MCF 10A (cell line): ENCODE measurements at regions not wholly inside any gene's neighbourhood (a gene's known extent, or its start where the extent isn't known, plus 50 kb on each side); places are given as distances from the start of the nearest gene placed in this dataset.

Experiments
- BruUV-seq: library from RNA; stranded (reverse); fragments of 400-500 nt; replicated peaks from 2 replicates; lab custom pipeline; 2021; lab: Mats Ljungman, UMichigan
- CTCF ChIA-PET: fragments of 300-600 bp; sonication (Branson Sonifier 250); formaldehyde crosslinking; extraction: SDS; loops from one replicate; lab custom pipeline; 2021; ENCODE audit warnings: antibody characterized with exemption, inconsistent platforms; lab: Yijun Ruan, JAX
- POLR2A ChIA-PET: fragments of 300-600, 350-650 bp; sonication (Branson Sonifier 250); formaldehyde crosslinking; extraction: SDS; loops from one replicate; lab custom pipeline; 2020; ENCODE audit warnings: antibody characterized with exemption, inconsistent platforms; lab: Yijun Ruan, JAX
- DNase-seq: peaks from one replicate; pipeline ENCODE4 v3.0.0-alpha.2; 2018; ENCODE audit not compliant: unreplicated experiment
- H3K27ac Mint-ChIP-seq: one replicate; pipeline ENCODE4 v1.8.0; 2022; ENCODE audit warnings: mild to moderate bottlenecking, low read depth, mixed read lengths; ENCODE audit not compliant: unreplicated experiment
- H3K27me3 Mint-ChIP-seq: one replicate; pipeline ENCODE4 v1.8.0; 2022; ENCODE audit warnings: mixed read lengths; ENCODE audit not compliant: insufficient read depth, unreplicated experiment
- H3K36me3 Mint-ChIP-seq: one replicate; pipeline ENCODE4 v1.8.0; 2022; ENCODE audit warnings: mild to moderate bottlenecking, moderate library complexity, mixed read lengths; ENCODE audit not compliant: insufficient read depth, unreplicated experiment
- H3K4me1 Mint-ChIP-seq: one replicate; pipeline ENCODE4 v1.8.0; 2022; ENCODE audit warnings: mixed read lengths; ENCODE audit not compliant: insufficient read depth, unreplicated experiment
- H3K4me3 Mint-ChIP-seq: one replicate; pipeline ENCODE4 v1.8.0; 2022; ENCODE audit warnings: mild to moderate bottlenecking, moderate library complexity, mixed read lengths; ENCODE audit not compliant: unreplicated experiment
- H3K9me3 Mint-ChIP-seq: one replicate; pipeline ENCODE4 v1.8.0; 2022; ENCODE audit warnings: mixed read lengths; ENCODE audit not compliant: unreplicated experiment
- CTCF ChIP-seq: fragments of 200-600 bp; IDR thresholded peaks from one replicate; pipeline ENCODE4 v1.8.0; 2022; ENCODE audit warnings: antibody characterized with exemption, mild to moderate bottlenecking; ENCODE audit not compliant: unreplicated experiment
- intact Hi-C: fragments of 100-400 bp; cut with micrococcal nuclease; formaldehyde crosslinking; loops from 2 replicates; pipeline ENCODE4 v1.14.1; 2022

DNA sequence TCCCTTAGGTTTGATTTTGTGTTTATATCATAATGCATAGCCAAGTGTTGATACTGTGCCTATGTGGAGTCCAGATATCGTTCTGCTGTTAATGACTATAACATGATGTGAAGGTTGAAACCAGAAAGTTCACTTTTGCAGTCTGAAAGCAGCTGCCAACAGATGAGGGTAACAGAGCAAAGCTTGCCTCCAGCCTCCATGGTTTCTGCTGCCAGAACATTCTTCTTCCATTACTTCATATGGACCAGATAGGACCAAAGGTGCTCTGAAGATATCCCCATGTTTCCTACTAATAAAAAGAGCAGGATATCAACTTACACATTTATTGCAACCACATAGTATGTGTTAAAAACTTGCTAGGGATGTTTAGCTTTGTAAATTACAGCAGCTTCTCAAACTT, 394.1 kb downstream of the SPRY1 start:
- no peaks in the 10 kb centered on the region for H3K27me3 Mint-ChIP-seq
- H3K36me3 Mint-ChIP-seq = peaks cover 5% of the 10 kb centered on the region
- ChIA-PET CTCF (interaction anchor here (0.7 kb wide), 1 partner anchor 1390 kb away, joined by 4 read pairs; no protein-coding TSS in a partner anchor), POLR2A (no interaction called here)
- no TSS peak for BruUV-seq
- peaks cover 13% of the 10 kb centered on the region for H3K9me3 Mint-ChIP-seq
- intact Hi-C loops = no loop called here
- no peak overlapping the region for H3K27ac Mint-ChIP-seq
- peaks cover 2% of the 10 kb centered on the region for H3K4me1 Mint-ChIP-seq
- no peak for TF ChIP-seq CTCF
- DNase-seq = no peak
- no peak overlapping the region for H3K4me3 Mint-ChIP-seq

DNA sequence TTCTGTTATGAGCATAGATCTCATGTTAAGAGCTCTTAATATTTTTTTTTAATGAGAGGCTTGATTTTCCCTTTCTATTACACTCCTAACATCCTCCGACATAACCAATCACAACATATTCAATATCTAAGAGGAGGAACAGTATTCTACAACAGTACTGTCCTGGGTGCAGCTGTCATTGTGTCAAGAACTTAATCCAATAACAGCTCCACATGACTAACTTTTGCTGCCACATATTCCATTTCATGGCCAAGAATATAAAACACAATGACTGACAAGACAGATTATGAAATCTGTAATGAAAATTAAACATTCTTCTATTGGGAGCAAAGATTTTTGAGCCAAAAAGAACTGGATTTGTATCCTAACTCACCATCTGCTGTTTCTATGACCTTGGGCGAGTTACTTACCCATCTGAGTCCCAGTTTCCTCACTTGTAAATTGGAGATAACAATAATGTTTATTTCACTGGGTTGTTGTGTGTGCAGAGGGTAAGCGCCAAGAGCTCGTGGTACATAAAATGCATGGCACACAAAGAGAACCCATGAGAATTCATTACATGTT, 405.6 kb downstream of the SPRY1 start:
- CTCF ChIA-PET = interaction anchor here (0.6 kb wide), 1 partner anchor 309 kb away, joined by 5 read pairs; no protein-coding TSS in a partner anchor
- Mint-ChIP-seq H3K27me3 (no peaks in the 10 kb centered on the region), H3K36me3 (no peaks in the 10 kb centered on the region), H3K9me3 (peaks cover 7% of the 10 kb centered on the region), H3K27ac (no peak overlapping the region), H3K4me1 (no peaks in the 10 kb centered on the region), H3K4me3 (no peak overlapping the region)
- POLR2A ChIA-PET = interaction anchor here (0.6 kb wide), 1 partner anchor 23 kb away, joined by 3 read pairs; no protein-coding TSS in a partner anchor
- DNase-seq = no peak
- no TSS peak for BruUV-seq
- intact Hi-C loops = no loop called here
- no peak for TF ChIP-seq CTCF

GRCh38 chr4:123802933-123803332, 406.3 kb downstream of the SPRY1 start:
- DNase-seq = no peak
- ChIA-PET POLR2A (interaction anchor here (0.6 kb wide), 1 partner anchor 107 kb away, joined by 3 read pairs; no protein-coding TSS in a partner anchor), CTCF (interaction anchor here (0.5 to 1.0 kb wide), 4 partner anchors 14 to 802 kb away, joined by 3 to 5 read pairs (median 3); no protein-coding TSS in a partner anchor)
- Mint-ChIP-seq H3K9me3 (peaks cover 7% of the 10 kb centered on the region), H3K27ac (no peak overlapping the region), H3K4me3 (no peak overlapping the region), H3K27me3 (no peaks in the 10 kb centered on the region), H3K4me1 (no peaks in the 10 kb centered on the region), H3K36me3 (no peaks in the 10 kb centered on the region)
- TF ChIP-seq CTCF = no peak
- intact Hi-C loops = no loop called here
- no TSS peak for BruUV-seq

- CTCF ChIA-PET = no interaction called here
- H3K27ac Mint-ChIP-seq = no peak overlapping the region
- no peaks in the 10 kb centered on the region for H3K4me1 Mint-ChIP-seq
- intact Hi-C loops = no loop called here
- no peak for TF ChIP-seq CTCF
- H3K36me3 Mint-ChIP-seq = no peaks in the 10 kb centered on the region
- no TSS peak for BruUV-seq
- H3K9me3 Mint-ChIP-seq = peaks cover 7% of the 10 kb centered on the region
- no peak for DNase-seq
- H3K27me3 Mint-ChIP-seq = no peaks in the 10 kb centered on the region
- no peak overlapping the region for H3K4me3 Mint-ChIP-seq
- POLR2A ChIA-PET = interaction anchor here (0.6 kb wide), 1 partner anchor 8 kb away, joined by 3 read pairs; no protein-coding TSS in a partner anchor
These were observed 407.7 kb downstream of the SPRY1 start for GRCh38 chr4:123804196-123804721.
